Prostate gland (tissue), 2 donors: ENCODE measurements at regions not wholly inside any gene's neighbourhood (a gene's known extent, or its start where the extent isn't known, plus 50 kb on each side); places are given as distances from the start of the nearest gene placed in this dataset.

Experiments
- DNase-seq: peaks from one replicate; pipeline ENCODE4 v3.0.0-alpha.2; 2019; ENCODE audit warnings: low spot score
- H3K27ac ChIP-seq, 2 donors: fragments of 200-600 bp; sonication (generic); 2 replicates each; pipeline ENCODE4 v1.5.1; 2017 to 2019
- H3K27me3 ChIP-seq: fragments of 200-600 bp; sonication (generic); replicated peaks from 2 replicates; pipeline ENCODE4 v1.5.1; 2019; ENCODE audit not compliant: insufficient read depth
- H3K36me3 ChIP-seq, 2 donors: fragments of 200-600 bp; sonication (generic); 1 replicate in 1 of 2; 2 replicates in 1 of 2; pipeline versions ENCODE4 v1.5.1 to v1.8.1; 2017 to 2019
- H3K4me1 ChIP-seq: fragments of 200-600 bp; sonication (generic); replicated peaks from 2 replicates; pipeline ENCODE4 v1.5.1; 2019
- H3K4me3 ChIP-seq, 2 donors: fragments of 200-600 bp; sonication (generic); 2 replicates each; pipeline ENCODE4 v1.5.1; 2017 to 2019
- H3K9me3 ChIP-seq: fragments of 200-600 bp; sonication (generic); 2 replicates; pipeline ENCODE4 v1.5.1; 2017
- POLR2A ChIP-seq: fragments of 450-650 bp; IDR thresholded peaks from one replicate; pipeline ENCODE4 v1.6.1; 2016; ENCODE audit warnings: antibody characterized with exemption, mild to moderate bottlenecking
- POLR2AphosphoS5 ChIP-seq: sonication (generic); formaldehyde crosslinking; IDR thresholded peaks from one replicate; pipeline ENCODE4 v1.6.1; 2017; ENCODE audit warnings: antibody characterized with exemption
- WGBS: methylation state at CpG from one replicate; pipeline ENCODE4 v1.1.5; 2018; 5-methylcytosine and 5-hydroxymethylcytosine counted together
- intact Hi-C: fragments of 100-400 bp; cut with DNase I; formaldehyde crosslinking; loops from one replicate; pipeline ENCODE4 v1.14.2; 2022
- small RNA-seq, 2 donors: library from RNA; depleted of rRNA; stranded (forward); fragments of <200 nt; gene quantifications; one replicate each; pipeline ENCODE3, GENCODE V24; 2016
- TF ChIP-seq, protein P1 (sequence below), 4 experiments: fragments of 200-600 bp in 2 of 4; fragments of 450-650 bp in 2 of 4; sonication (generic) in 2 of 4; IDR thresholded peaks; 1 replicate in 3 of 4; 2 replicates in 1 of 4; pipeline ENCODE4 v1.5.1; 2016 to 2019; ENCODE audit warnings: antibody characterized with exemption in 4 of 4, mild to moderate bottlenecking in 2 of 4, moderate library complexity in 2 of 4

GRCh38 chr9:75834878-75835277, 55.6 kb upstream of the PCSK5 start:
- no peaks in the 10 kb centered on the region for H3K4me1 ChIP-seq
- H3K9me3 ChIP-seq = no peaks in the 10 kb centered on the region
- no peak for DNase-seq
- H3K27me3 ChIP-seq = no peaks in the 10 kb centered on the region
- TF ChIP-seq, protein P1, sequence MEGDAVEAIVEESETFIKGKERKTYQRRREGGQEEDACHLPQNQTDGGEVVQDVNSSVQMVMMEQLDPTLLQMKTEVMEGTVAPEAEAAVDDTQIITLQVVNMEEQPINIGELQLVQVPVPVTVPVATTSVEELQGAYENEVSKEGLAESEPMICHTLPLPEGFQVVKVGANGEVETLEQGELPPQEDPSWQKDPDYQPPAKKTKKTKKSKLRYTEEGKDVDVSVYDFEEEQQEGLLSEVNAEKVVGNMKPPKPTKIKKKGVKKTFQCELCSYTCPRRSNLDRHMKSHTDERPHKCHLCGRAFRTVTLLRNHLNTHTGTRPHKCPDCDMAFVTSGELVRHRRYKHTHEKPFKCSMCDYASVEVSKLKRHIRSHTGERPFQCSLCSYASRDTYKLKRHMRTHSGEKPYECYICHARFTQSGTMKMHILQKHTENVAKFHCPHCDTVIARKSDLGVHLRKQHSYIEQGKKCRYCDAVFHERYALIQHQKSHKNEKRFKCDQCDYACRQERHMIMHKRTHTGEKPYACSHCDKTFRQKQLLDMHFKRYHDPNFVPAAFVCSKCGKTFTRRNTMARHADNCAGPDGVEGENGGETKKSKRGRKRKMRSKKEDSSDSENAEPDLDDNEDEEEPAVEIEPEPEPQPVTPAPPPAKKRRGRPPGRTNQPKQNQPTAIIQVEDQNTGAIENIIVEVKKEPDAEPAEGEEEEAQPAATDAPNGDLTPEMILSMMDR (IDR thresholded peaks at IDR 0.05) = no peak
- TF ChIP-seq POLR2AphosphoS5 (no peak), POLR2A (no peak)
- 85% methylated on average over 2 of the region's 2 CpGs for WGBS
- H3K36me3 ChIP-seq = no peaks in the 10 kb centered on the region
- H3K4me3 ChIP-seq = no peak overlapping the region
- intact Hi-C loops = no loop called here
- no peak overlapping the region for H3K27ac ChIP-seq

Small RNA genes lying in the stretch of these regions (small RNA-seq; reads per million reads assigned to genes)
- 0 reads per million in 2 donors for gene RNU6-1228P
